ENCODE measurements at regions not wholly inside any gene's neighbourhood (a gene's known extent, or its start where the extent isn't known, plus 50 kb on each side); places are given as distances from the start of the nearest gene placed in this dataset.

- H3K27ac ChIP-seq, result no peak overlapping the region
- no peak for TF ChIP-seq CTCF (conservative IDR thresholded peaks at IDR 0.05; ENCODE audit: low read depth)
- CTCF ChIA-PET, result no interaction called here
- no peak for DNase-seq (ENCODE audit: low spot score)
- POLR2A ChIA-PET (ENCODE audit: low non-redundant PET), result no interaction called here
These were observed 106.6 kb downstream of the DLL1 start for GRCh38 chr6:170184316-170184715.

GRCh38 chr6:170183521-170183920, 107.4 kb downstream of the DLL1 start:
- ChIA-PET CTCF (no interaction called here), POLR2A (ENCODE audit: low non-redundant PET) (no interaction called here)
- no peak overlapping the region for H3K27ac ChIP-seq
- no peak for DNase-seq (ENCODE audit: low spot score)
- no peak for TF ChIP-seq CTCF (conservative IDR thresholded peaks at IDR 0.05; ENCODE audit: low read depth)

GRCh38 chr6:170182781-170183120, 108.1 kb downstream of the DLL1 start:
- ChIA-PET POLR2A (ENCODE audit: low non-redundant PET) (no interaction called here), CTCF (no interaction called here)
- no peak for DNase-seq (ENCODE audit: low spot score)
- no peak overlapping the region for H3K27ac ChIP-seq
- no peak for TF ChIP-seq CTCF (conservative IDR thresholded peaks at IDR 0.05; ENCODE audit: low read depth)

- ChIA-PET POLR2A (ENCODE audit: low non-redundant PET) (no interaction called here), CTCF (no interaction called here)
- no peak for TF ChIP-seq CTCF (conservative IDR thresholded peaks at IDR 0.05; ENCODE audit: low read depth)
- H3K27ac ChIP-seq, result peak overlapping the region; percentile 19; the same call in 1 of the 2 replicates
- DNase-seq (ENCODE audit: low spot score), result no peak
These were observed 108.6 kb downstream of the DLL1 start for GRCh38 chr6:170182093-170182780.

- ChIA-PET POLR2A (ENCODE audit: low non-redundant PET) (no interaction called here), CTCF (interaction anchor here (0.5 kb wide), 1 partner anchor 92 kb away, joined by 4 read pairs; no protein-coding TSS in a partner anchor)
- TF ChIP-seq CTCF (conservative IDR thresholded peaks at IDR 0.05; ENCODE audit: low read depth), result no peak
- H3K27ac ChIP-seq, result peak overlapping the region; percentile 15; the same call in 1 of the 2 replicates
- DNase-seq (ENCODE audit: low spot score), result no peak
These were observed 109.6 kb downstream of the DLL1 start for GRCh38 chr6:170181338-170181690.

GRCh38 chr6:170180671-170181337, 110.1 kb downstream of the DLL1 start:
- DNase-seq (ENCODE audit: low spot score), result no peak
- TF ChIP-seq CTCF (conservative IDR thresholded peaks at IDR 0.05; ENCODE audit: low read depth), result no peak
- CTCF ChIA-PET, result interaction anchor here (0.5 to 1.0 kb wide), 2 partner anchors 92 to 335 kb away, joined by 3 to 4 read pairs; no protein-coding TSS in a partner anchor
- POLR2A ChIA-PET (ENCODE audit: low non-redundant PET), result no interaction called here
- peak overlapping the region; percentile 15 for H3K27ac ChIP-seq

All from RWPE1 (cell line).